GM18511 (cell line): ENCODE measurements at regions not wholly inside any gene's neighbourhood (a gene's known extent, or its start where the extent isn't known, plus 50 kb on each side); places are given as distances from the start of the nearest gene placed in this dataset.

Experiments used
- ATAC-seq: cut with Tn5 transposase; IDR thresholded peaks from one replicate; pipeline ENCODE4 v1.9.1; 2021; ENCODE audit warnings: mild to moderate bottlenecking, moderate library complexity; ENCODE audit not compliant: unreplicated experiment

DNA sequence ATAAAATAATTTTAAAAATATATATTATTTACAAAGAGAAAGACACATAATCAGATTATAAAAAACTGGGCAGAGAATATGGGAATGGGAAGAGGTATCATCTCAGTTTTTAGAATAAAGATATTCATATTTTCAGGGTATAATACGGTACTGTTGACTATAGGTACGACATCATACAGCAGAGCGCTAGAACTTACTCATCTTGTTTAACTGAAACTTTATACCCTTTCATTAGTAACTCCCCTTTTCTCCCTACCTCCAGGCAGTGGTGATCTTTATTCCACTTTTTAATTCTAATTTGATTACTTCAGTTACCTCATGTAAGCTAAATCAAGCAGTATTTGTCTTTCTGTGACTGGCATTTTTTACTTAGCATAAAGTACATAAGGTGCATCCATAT lies 742.1 kb downstream of the MTRR start:
- no peak for ATAC-seq

DNA sequence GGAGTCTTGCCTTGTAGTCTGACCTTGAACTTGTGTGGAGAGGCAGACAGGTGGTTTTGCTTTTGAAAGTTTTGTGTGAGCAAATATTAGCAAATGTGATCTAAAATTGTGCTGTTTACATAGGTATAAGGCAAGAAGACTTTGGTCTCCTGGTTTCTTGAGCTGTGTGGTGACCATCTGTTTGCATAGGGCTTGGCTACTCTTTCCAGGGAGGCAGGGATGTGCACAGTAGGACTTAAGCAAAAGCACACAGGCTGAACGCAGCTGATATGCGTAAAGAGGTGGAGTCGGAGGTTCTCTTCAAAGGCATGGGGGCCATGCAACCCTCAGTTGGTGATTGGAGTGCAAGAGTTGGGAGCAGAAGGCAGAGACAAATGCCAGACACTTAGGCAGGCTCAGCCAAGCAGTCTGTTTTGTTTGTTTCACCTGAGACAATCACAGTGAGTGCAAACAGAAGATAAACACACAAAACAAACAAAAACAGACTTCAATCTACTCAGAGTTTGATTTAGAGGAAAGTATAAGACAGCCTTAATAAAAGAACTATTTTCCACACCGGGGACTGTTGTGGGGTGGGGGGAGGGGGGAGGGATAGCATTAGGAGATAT lies 744.2 kb downstream of the MTRR start:
- no peak for ATAC-seq

DNA sequence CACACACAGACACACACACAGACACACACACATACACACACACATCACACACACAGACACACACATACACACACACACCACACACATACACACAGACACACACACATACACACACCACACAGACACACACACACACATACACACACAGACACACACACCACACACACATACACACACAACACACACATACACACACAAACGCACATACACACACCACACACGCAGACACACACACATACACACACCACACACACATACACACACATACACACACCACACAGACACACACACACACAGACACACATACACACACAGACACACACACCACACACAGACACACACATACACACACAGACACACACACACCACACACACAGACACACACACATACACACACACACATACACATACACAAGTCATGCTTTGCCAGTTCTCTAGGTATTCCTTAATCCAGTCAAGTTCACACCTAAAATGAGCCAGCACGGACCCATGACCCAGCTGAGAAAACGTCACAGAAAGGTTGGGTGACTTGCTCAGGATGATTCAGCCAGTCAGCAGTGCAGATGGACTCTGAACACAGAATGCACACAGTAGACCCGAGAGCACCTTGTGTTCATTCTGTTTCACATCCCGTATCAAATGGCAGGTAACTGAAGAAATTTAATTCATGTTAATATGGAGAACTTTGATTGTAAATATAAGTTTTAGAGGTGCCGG lies 746.4 kb downstream of the MTRR start:
- ATAC-seq, result no peak

DNA sequence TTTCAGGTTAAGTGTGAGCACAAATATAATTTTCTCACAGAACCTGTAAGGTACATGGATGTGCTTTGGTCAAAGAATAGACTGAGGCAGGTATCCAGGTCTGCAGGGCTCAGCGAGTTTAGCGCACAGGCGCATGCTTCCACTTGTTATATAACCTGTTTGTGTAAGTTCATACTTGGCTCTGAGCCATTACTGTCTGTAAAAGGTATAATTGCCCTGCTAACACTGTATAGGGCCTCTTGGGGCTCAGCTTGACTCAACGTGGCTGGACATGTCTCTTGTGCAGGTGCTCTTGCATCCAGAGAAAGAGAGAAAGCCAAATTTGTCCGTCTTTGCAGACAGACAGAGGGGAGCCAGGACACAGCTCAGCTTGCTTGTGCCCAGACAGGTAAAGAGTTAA lies 759.6 kb downstream of the MTRR start:
- ATAC-seq, result no peak

DNA sequence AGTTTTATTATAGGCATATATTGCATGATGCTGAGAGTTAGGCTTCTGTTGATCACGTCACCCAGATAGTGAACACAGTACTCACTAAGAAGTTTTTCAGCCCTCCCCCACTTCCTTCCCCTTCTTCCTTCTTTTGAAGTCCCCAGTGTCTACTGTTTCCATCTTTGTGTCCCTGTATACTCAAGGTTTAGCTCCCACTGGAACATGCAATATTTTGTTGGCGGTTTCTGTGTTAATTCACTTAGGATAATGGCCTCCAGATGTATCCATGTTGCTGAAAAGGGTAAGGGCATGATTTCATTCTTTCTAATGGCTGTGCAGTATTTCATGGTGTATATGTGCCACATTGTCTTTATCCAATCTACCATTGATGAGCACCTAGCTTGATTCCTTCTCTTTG lies 764.3 kb downstream of the MTRR start:
- no peak for ATAC-seq

DNA sequence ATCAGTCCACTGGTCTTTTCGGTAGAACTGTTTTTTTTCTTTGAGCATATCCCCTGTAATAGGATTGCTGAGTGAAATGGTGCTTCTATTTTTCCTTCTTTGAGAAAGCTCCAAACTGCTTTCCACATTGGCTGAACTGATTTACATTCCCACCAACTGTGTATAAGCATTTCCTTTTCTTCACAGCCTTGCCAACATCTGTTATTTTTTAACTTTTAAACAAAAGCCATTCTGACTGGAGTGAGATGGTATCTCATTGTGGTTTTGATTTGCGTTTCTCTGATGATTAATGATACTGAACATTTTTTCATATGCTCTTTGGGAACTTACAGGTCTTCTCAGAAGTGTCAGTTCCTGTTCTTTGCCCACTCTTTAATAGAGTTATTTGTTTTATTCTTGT lies 764.7 kb downstream of the MTRR start:
- no peak for ATAC-seq

DNA sequence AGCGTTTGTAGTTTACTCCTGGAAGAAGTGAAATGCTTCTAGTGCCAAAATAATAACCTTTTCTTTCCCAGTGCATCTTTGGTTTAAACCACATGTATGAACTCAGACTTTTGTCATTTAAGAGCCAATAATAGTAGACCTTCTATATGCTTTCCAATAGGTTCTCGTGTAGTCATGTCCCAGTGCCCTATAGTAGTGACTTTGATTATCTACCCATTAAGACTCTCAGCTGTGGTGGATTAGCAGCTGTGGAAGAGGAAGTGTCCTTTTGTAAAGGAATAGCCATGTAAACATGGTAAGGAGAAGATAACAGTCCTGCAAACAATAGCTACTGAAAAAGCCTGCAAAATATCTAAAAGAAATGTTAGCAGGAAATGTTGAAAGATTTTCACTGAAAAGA lies 765.3 kb downstream of the MTRR start:
- ATAC-seq, result no peak

DNA sequence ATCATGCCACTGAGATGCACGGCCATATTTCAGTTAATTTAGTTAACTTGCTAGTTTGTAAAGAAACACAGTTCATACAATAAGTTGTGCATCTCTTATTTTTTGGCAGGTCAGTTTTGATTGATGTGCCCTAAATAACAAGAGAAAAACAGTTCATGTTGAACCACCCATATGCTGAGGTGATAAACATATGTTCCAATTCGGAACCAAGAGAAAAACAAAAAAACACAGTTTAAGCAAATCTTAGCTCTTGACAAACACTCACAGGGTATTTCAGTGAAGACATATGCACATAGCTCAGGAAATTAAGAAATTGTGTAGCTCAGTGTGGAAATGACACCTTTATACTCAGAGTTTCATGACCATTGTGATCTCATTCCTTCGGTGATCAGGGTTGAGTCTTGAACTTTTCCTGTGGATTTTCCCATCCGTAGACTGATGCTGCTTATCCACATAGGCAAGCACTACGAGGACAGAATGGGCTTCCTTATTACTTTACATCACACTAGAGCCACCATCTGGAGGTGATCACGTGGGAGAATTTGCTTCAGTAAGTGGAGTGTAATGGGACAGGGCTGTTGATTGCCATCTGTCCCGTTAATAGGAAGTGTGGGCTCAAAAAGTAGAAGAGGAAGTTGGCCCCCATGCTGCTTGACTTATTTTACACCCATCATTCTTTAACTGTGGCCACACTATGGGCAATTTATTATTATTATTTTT lies 773.0 kb downstream of the MTRR start:
- ATAC-seq, result no peak

DNA sequence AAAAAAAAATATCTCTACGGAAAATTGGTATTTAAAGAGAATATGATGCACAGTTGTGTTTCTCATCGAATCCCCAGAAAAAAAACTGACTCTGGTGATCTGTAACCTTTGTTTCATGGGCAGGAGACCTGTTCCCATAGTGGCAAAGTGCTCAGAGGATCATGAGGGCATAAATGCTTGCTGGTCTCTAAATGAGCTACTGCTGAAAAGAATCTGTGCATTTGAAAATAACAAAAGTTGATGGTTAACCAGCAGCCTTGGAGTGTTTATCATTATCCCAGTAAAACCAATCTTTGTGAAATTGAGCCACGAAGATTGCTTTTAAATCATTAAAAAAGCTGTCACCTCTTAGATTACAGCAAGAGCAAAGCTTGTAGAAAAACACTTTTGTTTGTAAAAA lies 775.4 kb downstream of the MTRR start:
- no peak for ATAC-seq

DNA sequence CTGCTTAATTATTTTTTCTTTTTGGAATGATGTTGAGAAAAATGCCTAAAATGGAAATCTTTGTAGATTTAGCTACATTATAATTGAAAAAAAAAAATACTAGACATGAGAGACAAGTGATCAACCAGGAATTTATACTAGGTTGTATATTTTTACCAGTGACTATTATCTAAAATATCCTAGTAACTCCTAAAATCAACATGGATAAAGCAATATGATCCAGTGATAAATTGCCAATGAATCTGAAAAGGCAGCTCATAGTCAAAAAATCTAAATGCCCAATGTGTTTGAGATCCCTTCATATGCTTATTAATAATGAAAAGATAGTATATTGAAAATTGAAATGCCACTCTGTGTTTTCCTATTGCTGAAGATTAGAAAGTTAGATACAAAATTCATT lies 778.2 kb downstream of the MTRR start:
- no peak for ATAC-seq

DNA sequence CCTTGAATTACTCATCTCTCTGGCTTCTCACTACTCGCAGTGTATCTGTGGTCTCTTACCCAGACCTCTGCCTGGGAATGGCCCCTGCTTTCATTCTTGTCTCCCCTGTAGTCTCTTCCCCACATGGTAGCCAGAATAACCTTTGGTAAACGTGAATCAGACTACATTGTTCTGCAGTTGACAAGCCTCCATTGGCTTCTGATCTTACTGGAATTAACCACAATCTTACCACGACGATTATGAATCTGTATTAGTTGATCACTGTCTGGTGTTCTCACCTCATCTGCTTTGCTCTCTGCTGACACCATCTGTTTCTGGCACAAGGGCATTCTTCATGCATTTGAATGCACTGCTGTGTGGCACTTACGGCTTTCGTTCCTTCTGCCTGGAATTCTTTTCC lies 781.2 kb downstream of the MTRR start:
- ATAC-seq, result no peak

DNA sequence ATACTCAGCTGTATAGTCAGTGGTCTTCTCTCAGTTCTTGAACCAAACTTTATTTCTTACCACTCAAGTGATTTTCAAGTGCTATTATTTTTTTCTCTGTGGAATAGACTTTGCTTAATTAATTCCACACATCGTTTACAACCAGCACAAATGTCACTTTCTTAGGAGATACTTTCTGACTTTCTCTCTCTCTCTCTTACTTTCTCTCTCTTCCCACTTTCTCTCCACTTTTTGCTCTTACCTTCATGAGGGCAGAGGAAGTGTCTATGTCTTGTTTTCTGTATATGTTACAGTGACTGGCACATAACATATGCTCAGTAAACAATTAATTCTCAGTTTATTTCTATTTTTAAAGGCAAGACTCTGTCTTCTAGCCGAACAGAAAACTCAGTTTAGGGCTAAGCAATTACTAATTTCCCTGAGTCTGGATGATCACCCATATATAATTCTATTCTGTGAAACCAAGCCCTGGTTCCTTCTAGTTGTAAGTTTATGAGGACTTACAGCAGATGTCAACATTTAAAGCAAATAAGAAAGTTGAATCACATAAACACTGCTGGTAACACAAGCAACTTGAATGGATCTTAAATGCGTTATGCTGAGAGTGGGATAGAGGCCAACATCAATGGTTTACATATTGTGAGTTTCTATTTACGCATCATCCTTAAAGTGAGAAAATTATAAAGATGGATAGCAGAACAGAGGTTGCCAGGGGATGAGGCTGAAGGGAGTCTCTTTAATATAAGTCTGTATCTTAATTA lies 791.4 kb downstream of the MTRR start:
- ATAC-seq, result no peak

DNA sequence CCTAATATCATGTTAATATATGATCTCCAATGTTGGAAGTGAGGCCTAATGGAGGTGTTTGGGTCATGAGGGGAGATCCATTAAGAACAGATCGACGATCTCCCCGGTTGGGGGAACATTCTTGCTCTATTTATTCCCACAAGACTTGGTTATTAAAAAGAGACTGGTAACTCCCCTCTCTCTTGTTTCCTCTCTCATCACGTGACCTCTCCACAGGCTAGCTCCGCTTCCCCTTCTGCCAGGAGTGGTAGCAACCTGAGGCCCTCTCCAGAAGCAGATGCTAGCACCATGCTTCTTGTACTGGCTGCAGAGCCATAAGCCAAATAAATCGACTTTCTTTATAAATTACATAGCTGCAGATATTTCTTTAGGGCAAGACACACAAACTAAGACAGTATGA lies 794.4 kb downstream of the MTRR start:
- no peak for ATAC-seq

DNA sequence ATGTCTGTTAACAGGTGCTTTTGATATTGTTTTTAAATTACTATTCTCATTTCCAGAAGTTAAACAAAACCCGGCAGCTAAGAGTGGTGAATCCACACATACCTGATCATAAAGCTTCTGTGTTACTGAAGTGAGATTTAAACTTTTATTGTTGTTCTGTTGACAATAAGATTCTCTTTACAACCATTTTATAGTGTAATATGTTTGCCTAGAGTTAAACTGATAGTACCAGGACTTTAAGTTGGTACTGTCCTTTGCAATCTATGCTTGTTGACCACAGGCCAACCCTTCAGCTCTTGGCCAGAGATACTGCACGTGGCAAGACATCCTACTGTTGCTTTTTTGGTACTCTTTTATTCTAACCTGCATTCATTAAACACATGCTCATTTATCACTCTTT lies 806.2 kb downstream of the MTRR start:
- no peak for ATAC-seq

DNA sequence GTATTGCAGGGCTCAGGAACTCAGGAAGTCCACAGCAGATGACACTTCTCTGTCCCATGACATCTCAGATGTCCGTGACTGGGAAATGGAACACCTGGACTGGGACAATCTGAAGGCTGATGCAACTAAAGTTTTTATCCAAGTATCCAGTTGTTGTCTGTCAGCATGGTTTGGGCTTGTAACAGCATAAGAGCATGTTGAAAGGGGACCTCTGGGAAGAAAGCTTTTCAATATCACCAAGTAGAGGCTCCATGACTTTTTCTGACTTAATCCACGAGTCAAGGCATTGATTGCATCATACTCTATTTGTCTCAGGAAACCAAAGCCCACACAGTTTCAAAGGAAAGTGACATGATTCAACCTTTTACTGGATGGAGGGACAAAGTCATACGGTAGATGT lies 807.7 kb downstream of the MTRR start:
- no peak for ATAC-seq

DNA sequence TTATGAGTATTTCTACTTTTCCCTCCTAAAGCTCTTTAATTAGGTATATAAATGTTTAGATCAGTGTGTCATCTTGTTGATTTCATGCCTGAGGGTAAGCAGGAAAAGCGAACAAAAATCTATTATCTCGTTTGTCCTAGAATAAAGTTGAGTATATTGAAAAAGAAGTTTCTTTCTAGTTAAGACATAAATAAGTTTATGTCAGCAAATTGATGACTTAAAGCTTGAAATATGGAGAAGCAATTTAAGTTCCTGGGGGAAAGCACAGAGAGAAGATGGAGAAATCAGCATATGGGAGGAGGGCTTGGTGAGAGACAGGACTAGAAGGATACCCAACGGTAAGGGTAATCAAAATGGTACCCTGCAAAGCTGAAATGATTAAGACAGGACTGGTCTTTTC lies 813.4 kb downstream of the MTRR start:
- no peak for ATAC-seq

DNA sequence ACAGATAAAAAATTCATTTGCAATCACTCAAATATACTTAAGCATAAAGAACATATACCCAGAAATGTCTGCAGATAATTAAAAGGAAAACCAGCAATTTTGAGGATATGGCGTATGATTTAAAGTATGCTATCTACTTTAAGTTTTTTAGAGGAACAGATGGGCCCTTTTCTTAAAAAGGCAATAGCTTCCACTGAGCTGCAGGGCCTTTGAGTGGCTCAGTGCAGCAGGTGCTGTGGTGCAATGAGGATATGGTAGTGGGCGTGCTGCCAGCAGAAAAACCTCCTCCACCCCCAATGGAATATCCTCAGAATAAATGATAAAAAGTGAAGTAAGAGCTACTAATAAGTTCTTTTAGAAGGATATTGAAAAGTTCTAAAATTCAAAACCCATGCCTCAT lies 814.5 kb downstream of the MTRR start:
- no peak for ATAC-seq

DNA sequence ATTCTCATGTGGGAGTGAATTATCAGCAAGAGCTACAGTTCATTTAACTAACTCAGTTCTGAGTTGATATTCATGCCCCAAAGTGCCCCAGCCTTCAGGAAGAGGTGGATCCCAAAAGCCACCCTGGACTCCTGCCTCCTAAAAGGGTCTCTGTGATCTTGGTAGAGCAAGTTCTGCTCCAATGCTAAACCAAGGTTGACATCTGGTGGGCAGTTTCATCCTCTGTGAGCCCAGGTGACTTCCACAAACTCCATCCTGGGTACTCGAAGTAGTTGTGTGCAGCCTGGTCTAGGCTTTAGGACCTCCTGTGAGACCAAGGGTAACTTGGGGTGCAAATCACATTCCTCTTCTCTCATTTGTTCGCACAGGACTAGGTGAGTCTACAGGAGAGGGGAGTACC lies 816.8 kb downstream of the MTRR start:
- no peak for ATAC-seq

DNA sequence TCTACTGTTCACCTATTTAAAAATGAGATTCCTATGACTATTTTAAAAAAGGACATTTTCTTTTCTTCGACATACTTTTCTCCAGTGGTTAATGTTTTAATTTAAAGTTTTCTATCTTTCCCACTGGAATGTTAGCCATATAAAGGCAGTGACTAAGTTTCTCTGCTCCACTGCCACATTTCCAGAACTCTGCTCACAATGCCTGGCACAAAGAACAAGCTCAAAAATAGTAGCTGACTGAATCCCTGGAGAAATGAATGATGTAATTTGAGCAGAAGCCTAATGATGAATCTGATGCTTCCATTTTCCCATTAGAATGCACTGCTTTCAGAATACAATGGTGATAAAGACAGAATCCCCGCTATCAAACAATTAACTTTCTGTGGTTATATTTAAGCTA lies 817.8 kb downstream of the MTRR start:
- no peak for ATAC-seq

DNA sequence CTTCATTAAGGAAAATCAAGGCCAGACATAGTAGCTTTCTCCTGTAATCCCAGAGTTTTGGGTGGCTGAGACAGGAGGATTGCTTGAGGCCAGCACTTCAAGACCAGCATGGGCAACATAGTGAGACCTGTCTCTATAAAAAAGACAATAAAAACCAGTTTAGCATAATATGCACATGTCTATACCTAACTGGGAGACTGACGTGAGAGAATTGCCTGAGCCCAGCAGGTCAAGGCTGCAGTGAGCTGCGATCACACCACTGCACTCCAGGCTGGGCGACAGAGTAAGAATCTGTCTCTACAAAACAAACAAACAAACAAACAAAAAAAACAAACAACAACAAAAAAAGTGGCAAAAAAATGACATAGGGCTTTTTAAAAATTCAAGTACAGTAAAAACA lies 820.8 kb downstream of the MTRR start:
- no peak for ATAC-seq

DNA sequence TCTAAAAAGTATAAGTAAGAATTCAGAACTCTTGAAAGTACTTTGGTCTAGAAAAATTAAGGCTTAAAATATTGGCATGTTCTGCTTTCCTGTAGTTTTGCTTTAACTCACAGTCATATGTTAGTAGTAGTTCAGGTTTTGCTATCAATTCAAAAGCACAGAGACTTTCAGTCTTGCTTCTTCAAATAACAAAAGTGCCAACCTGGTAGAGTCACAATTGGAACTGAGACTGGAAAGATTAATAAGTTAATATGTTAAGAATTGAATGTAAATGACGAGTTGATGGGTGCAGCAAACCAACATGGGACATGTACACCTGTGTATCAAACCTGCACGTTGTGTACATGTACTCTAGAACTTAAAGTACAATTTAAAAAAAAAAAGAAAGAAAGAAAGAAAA lies 822.3 kb downstream of the MTRR start:
- no peak for ATAC-seq
